HEK293 (cell line): ENCODE measurements at regions not wholly inside any gene's neighbourhood (a gene's known extent, or its start where the extent isn't known, plus 50 kb on each side); places are given as distances from the start of the nearest gene placed in this dataset.

Source experiments
- CTCF ChIA-PET: fragments of 350-600 bp; formaldehyde crosslinking; extraction: SDS; loops from one replicate; lab custom pipeline; 2021; ENCODE audit warnings: antibody characterized with exemption; lab: Yijun Ruan, JAX
- POLR2A ChIA-PET: fragments of 300-600 bp; formaldehyde crosslinking; extraction: SDS; loops from one replicate; lab custom pipeline; 2020; ENCODE audit warnings: antibody characterized with exemption, inconsistent platforms; lab: Yijun Ruan, JAX
- H3K27ac ChIP-seq: fragments of 200-500 bp; sonication (Bioruptor generic); 2 replicates; pipeline ENCODE4 v1.5.1; 2014; ENCODE audit warnings: low read depth, low read length, control low read depth, inconsistent platforms; ENCODE audit errors: extremely low read depth
- H3K36me3 ChIP-seq, 2 experiments: fragments of 200-500 bp in 1 of 2; sonication (Bioruptor generic) in 1 of 2; 1 replicate in 1 of 2; 2 replicates in 1 of 2; pipeline ENCODE4 v1.5.1; 2014 to 2017; ENCODE audit warnings: inconsistent platforms in 2 of 2, low read length in 2 of 2; ENCODE audit not compliant: control insufficient read depth in 2 of 2, insufficient read depth in 1 of 2
- H3K4me1 ChIP-seq: fragments of 200-500 bp; sonication (Bioruptor generic); 2 replicates; pipeline ENCODE4 v1.5.1; 2014; ENCODE audit warnings: mild to moderate bottlenecking, low read length, inconsistent platforms; ENCODE audit not compliant: control insufficient read depth, insufficient read depth
- H3K4me3 ChIP-seq: 2 replicates; pipeline ENCODE4 v1.5.1; 2011; ENCODE audit warnings: low read depth, mild to moderate bottlenecking, control low read depth, low read length, moderate library complexity
- H3K9me3 ChIP-seq: fragments of 200-500 bp; sonication (Bioruptor generic); 2 replicates; pipeline ENCODE4 v1.5.1; 2014; ENCODE audit warnings: low read depth, low read length, inconsistent platforms; ENCODE audit not compliant: control insufficient read depth, insufficient read depth
- OSR2 ChIP-seq: fragments of 450-650 bp; formaldehyde crosslinking; IDR thresholded peaks from 2 replicates; pipeline ENCODE4 v1.5.1; 2016; ENCODE audit warnings: missing biosample characterization, missing genetic modification characterization
- REPIN1 ChIP-seq: fragments of 450-650 bp; formaldehyde crosslinking; IDR thresholded peaks from 2 replicates; pipeline ENCODE4 v1.5.1; 2017; ENCODE audit warnings: missing biosample characterization, missing genetic modification characterization, low read depth
- ZBTB17 ChIP-seq: fragments of 450-650 bp; formaldehyde crosslinking; IDR thresholded peaks from 2 replicates; pipeline ENCODE4 v1.5.1; 2016; ENCODE audit warnings: missing biosample characterization, missing genetic modification characterization
- ZFHX2 ChIP-seq: fragments of 450-650 bp; formaldehyde crosslinking; conservative IDR thresholded peaks from 2 replicates; pipeline ENCODE4 v1.5.1; 2016; ENCODE audit warnings: missing biosample characterization, missing genetic modification characterization
- ZNF16 ChIP-seq: fragments of 450-650 bp; formaldehyde crosslinking; IDR thresholded peaks from 2 replicates; pipeline ENCODE4 v1.5.1; 2016; ENCODE audit warnings: low read depth, missing biosample characterization, missing genetic modification characterization
- ZNF24 ChIP-seq: fragments of 450-650 bp; formaldehyde crosslinking; IDR thresholded peaks from 2 replicates; pipeline ENCODE4 v1.5.1; 2016; ENCODE audit warnings: missing biosample characterization, missing genetic modification characterization
- ZNF266 ChIP-seq: fragments of 450-650 bp; formaldehyde crosslinking; IDR thresholded peaks from 2 replicates; pipeline ENCODE4 v1.5.1; 2016; ENCODE audit warnings: missing biosample characterization, missing genetic modification characterization, low read depth
- ZNF292 ChIP-seq: fragments of 450-650 bp; formaldehyde crosslinking; IDR thresholded peaks from 2 replicates; pipeline ENCODE4 v1.5.1; 2016; ENCODE audit warnings: low read depth, missing biosample characterization, missing genetic modification characterization, borderline replicate concordance
- ZNF404 ChIP-seq: fragments of 450-650 bp; formaldehyde crosslinking; IDR thresholded peaks from 2 replicates; pipeline ENCODE4 v1.5.1; 2017; ENCODE audit warnings: missing biosample characterization, missing genetic modification characterization
- ZNF423 ChIP-seq: fragments of 450-650 bp; formaldehyde crosslinking; IDR thresholded peaks from 2 replicates; pipeline ENCODE4 v1.5.1; 2016; ENCODE audit warnings: missing biosample characterization, missing genetic modification characterization
- ZNF510 ChIP-seq: fragments of 450-650 bp; formaldehyde crosslinking; IDR thresholded peaks from 2 replicates; pipeline ENCODE4 v1.5.1; 2018; ENCODE audit warnings: mild to moderate bottlenecking, missing genetic modification characterization, missing biosample characterization; ENCODE audit not compliant: insufficient replicate concordance
- ZNF596 ChIP-seq: fragments of 450-650 bp; IDR thresholded peaks from 2 replicates; pipeline ENCODE4 v1.5.0; 2018; ENCODE audit warnings: missing biosample characterization, mild to moderate bottlenecking, missing genetic modification characterization, moderate library complexity
- ZNF623 ChIP-seq: fragments of 450-650 bp; formaldehyde crosslinking; IDR thresholded peaks from 2 replicates; pipeline ENCODE4 v1.5.1; 2016; ENCODE audit warnings: missing biosample characterization, missing genetic modification characterization
- ZNF626 ChIP-seq: fragments of 450-650 bp; sonication (Bioruptor Pico); formaldehyde crosslinking; IDR thresholded peaks from 2 replicates; pipeline ENCODE4 v1.5.1; 2018; ENCODE audit warnings: missing biosample characterization, missing genetic modification characterization, inconsistent platforms
- ZNF654 ChIP-seq: fragments of 450-650 bp; formaldehyde crosslinking; IDR thresholded peaks from 2 replicates; pipeline ENCODE4 v1.5.1; 2016; ENCODE audit warnings: low read depth, missing biosample characterization, missing genetic modification characterization
- ZNF670 ChIP-seq: fragments of 450-650 bp; formaldehyde crosslinking; IDR thresholded peaks from 2 replicates; pipeline ENCODE4 v1.5.1; 2016; ENCODE audit warnings: missing biosample characterization, missing genetic modification characterization, low read depth
- ZNF830 ChIP-seq: fragments of 450-650 bp; IDR thresholded peaks from 2 replicates; pipeline ENCODE4 v1.5.0; 2018; ENCODE audit warnings: missing biosample characterization, missing genetic modification characterization, low read depth, mild to moderate bottlenecking, moderate library complexity
- TF ChIP-seq, protein P1 (sequence below): fragments of 450-650 bp; formaldehyde crosslinking; IDR thresholded peaks from 2 replicates; pipeline ENCODE4 v1.5.1; 2016; ENCODE audit warnings: missing biosample characterization, missing genetic modification characterization
- TF ChIP-seq, protein P2 (sequence below): fragments of 450-650 bp; formaldehyde crosslinking; IDR thresholded peaks from 2 replicates; pipeline ENCODE4 v1.5.1; 2016; ENCODE audit warnings: missing biosample characterization, missing genetic modification characterization
- TF ChIP-seq, protein P3 (sequence below): fragments of 450-650 bp; formaldehyde crosslinking; IDR thresholded peaks from 2 replicates; pipeline ENCODE4 v1.5.1; 2016; ENCODE audit warnings: missing biosample characterization, missing genetic modification characterization
- TF ChIP-seq, protein P4 (sequence below): fragments of 450-650 bp; formaldehyde crosslinking; conservative IDR thresholded peaks from 2 replicates; pipeline ENCODE4 v1.5.1; 2016; ENCODE audit warnings: low read depth, missing biosample characterization, missing genetic modification characterization
- TF ChIP-seq, protein P5 (sequence below): fragments of 450-650 bp; formaldehyde crosslinking; IDR thresholded peaks from 2 replicates; pipeline ENCODE4 v1.5.1; 2016; ENCODE audit warnings: missing biosample characterization, missing genetic modification characterization, low read depth
- TF ChIP-seq, protein P6 (sequence below): fragments of 450-650 bp; IDR thresholded peaks from 2 replicates; pipeline ENCODE4 v1.5.1; 2018; ENCODE audit warnings: missing biosample characterization, mild to moderate bottlenecking, missing genetic modification characterization

- TF ChIP-seq, protein P1, sequence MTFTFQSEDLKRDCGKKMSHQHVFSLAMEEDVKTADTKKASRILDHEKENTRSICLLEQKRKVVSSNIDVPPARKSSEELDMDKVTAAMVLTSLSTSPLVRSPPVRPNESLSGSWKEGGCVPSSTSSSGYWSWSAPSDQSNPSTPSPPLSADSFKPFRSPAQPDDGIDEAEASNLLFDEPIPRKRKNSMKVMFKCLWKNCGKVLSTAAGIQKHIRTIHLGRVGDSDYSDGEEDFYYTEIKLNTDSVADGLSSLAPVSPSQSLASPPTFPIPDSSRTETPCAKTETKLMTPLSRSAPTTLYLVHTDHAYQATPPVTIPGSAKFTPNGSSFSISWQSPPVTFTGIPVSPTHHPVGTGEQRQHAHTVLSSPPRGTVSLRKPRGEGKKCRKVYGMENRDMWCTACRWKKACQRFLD (tag by site-specific recombination), result no peak
- no peak for TF ChIP-seq ZNF654
- TF ChIP-seq ZNF266 (tag by site-specific recombination), result no peak
- TF ChIP-seq ZNF623 (tag by site-specific recombination), result no peak
- no peak for TF ChIP-seq ZNF24 (tag by site-specific recombination)
- no peak for TF ChIP-seq ZNF292 (tag by site-specific recombination)
- no peak for TF ChIP-seq REPIN1 (tag by site-specific recombination)
- TF ChIP-seq, protein P2, sequence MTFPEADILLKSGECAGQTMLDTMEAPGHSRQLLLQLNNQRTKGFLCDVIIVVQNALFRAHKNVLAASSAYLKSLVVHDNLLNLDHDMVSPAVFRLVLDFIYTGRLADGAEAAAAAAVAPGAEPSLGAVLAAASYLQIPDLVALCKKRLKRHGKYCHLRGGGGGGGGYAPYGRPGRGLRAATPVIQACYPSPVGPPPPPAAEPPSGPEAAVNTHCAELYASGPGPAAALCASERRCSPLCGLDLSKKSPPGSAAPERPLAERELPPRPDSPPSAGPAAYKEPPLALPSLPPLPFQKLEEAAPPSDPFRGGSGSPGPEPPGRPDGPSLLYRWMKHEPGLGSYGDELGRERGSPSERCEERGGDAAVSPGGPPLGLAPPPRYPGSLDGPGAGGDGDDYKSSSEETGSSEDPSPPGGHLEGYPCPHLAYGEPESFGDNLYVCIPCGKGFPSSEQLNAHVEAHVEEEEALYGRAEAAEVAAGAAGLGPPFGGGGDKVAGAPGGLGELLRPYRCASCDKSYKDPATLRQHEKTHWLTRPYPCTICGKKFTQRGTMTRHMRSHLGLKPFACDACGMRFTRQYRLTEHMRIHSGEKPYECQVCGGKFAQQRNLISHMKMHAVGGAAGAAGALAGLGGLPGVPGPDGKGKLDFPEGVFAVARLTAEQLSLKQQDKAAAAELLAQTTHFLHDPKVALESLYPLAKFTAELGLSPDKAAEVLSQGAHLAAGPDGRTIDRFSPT, result no peak
- TF ChIP-seq, protein P3, sequence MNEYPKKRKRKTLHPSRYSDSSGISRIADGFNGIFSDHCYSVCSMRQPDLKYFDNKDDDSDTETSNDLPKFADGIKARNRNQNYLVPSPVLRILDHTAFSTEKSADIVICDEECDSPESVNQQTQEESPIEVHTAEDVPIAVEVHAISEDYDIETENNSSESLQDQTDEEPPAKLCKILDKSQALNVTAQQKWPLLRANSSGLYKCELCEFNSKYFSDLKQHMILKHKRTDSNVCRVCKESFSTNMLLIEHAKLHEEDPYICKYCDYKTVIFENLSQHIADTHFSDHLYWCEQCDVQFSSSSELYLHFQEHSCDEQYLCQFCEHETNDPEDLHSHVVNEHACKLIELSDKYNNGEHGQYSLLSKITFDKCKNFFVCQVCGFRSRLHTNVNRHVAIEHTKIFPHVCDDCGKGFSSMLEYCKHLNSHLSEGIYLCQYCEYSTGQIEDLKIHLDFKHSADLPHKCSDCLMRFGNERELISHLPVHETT, result no peak
Measured at GRCh38 chr2:203596183-203596582, 61.1 kb upstream of the RAPH1 start (continued).

- no peaks in the 10 kb centered on the region for H3K9me3 ChIP-seq
- POLR2A ChIA-PET, result no interaction called here
- H3K36me3 ChIP-seq, result no peaks in the 10 kb centered on the region
- no peak overlapping the region for H3K27ac ChIP-seq
- no peak overlapping the region for H3K4me3 ChIP-seq
- no peaks in the 10 kb centered on the region for H3K4me1 ChIP-seq
- TF ChIP-seq, protein P4, sequence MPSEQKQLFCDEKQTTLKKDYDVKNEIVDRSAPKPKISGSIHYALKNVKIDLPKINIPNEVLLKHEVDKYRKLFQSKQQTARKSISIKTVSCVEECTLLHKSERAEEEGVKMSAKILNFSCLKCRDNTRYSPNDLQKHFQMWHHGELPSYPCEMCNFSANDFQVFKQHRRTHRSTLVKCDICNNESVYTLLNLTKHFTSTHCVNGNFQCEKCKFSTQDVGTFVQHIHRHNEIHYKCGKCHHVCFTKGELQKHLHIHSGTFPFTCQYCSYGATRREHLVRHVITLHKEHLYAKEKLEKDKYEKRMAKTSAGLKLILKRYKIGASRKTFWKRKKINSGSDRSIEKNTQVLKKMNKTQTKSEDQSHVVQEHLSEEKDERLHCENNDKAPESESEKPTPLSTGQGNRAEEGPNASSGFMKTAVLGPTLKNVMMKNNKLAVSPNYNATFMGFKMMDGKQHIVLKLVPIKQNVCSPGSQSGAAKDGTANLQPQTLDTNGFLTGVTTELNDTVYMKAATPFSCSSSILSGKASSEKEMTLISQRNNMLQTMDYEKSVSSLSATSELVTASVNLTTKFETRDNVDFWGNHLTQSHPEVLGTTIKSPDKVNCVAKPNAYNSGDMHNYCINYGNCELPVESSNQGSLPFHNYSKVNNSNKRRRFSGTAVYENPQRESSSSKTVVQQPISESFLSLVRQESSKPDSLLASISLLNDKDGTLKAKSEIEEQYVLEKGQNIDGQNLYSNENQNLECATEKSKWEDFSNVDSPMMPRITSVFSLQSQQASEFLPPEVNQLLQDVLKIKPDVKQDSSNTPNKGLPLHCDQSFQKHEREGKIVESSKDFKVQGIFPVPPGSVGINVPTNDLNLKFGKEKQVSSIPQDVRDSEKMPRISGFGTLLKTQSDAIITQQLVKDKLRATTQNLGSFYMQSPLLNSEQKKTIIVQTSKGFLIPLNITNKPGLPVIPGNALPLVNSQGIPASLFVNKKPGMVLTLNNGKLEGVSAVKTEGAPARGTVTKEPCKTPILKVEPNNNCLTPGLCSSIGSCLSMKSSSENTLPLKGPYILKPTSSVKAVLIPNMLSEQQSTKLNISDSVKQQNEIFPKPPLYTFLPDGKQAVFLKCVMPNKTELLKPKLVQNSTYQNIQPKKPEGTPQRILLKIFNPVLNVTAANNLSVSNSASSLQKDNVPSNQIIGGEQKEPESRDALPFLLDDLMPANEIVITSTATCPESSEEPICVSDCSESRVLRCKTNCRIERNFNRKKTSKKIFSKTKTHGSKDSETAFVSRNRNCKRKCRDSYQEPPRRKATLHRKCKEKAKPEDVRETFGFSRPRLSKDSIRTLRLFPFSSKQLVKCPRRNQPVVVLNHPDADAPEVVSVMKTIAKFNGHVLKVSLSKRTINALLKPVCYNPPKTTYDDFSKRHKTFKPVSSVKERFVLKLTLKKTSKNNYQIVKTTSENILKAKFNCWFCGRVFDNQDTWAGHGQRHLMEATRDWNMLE (tag by site-specific recombination), result no peak
- TF ChIP-seq ZNF830 (tag by site-specific recombination), result no peak
- TF ChIP-seq ZNF423 (tag by site-specific recombination), result no peak
- no peak for TF ChIP-seq ZNF626
- TF ChIP-seq ZFHX2 (tag by site-specific recombination), result no peak
- TF ChIP-seq, protein P5, sequence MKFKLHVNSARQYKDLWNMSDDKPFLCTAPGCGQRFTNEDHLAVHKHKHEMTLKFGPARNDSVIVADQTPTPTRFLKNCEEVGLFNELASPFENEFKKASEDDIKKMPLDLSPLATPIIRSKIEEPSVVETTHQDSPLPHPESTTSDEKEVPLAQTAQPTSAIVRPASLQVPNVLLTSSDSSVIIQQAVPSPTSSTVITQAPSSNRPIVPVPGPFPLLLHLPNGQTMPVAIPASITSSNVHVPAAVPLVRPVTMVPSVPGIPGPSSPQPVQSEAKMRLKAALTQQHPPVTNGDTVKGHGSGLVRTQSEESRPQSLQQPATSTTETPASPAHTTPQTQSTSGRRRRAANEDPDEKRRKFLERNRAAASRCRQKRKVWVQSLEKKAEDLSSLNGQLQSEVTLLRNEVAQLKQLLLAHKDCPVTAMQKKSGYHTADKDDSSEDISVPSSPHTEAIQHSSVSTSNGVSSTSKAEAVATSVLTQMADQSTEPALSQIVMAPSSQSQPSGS, result no peak
- TF ChIP-seq ZBTB17, result no peak
- TF ChIP-seq ZNF16 (tag by site-specific recombination), result no peak
- no peak for TF ChIP-seq ZNF670 (tag by site-specific recombination)
- TF ChIP-seq, protein P6, sequence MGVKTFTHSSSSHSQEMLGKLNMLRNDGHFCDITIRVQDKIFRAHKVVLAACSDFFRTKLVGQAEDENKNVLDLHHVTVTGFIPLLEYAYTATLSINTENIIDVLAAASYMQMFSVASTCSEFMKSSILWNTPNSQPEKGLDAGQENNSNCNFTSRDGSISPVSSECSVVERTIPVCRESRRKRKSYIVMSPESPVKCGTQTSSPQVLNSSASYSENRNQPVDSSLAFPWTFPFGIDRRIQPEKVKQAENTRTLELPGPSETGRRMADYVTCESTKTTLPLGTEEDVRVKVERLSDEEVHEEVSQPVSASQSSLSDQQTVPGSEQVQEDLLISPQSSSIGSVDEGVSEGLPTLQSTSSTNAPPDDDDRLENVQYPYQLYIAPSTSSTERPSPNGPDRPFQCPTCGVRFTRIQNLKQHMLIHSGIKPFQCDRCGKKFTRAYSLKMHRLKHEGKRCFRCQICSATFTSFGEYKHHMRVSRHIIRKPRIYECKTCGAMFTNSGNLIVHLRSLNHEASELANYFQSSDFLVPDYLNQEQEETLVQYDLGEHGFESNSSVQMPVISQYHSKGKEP (tag by site-specific recombination), result no peak
- no peak for TF ChIP-seq ZNF510 (tag by site-specific recombination)
- no peak for TF ChIP-seq ZNF596 (tag by site-specific recombination)
- TF ChIP-seq OSR2, result no peak
- TF ChIP-seq ZNF404 (tag by site-specific recombination), result no peak
- TF ChIP-seq, all 188 proteins: peak for 0
- CTCF ChIA-PET, result no interaction called here
Measured at GRCh38 chr2:203599509-203599908, 64.4 kb upstream of the RAPH1 start.
